Endothelial cell of umbilical vein (primary cell): ENCODE measurements at regions not wholly inside any gene's neighbourhood (a gene's known extent, or its start where the extent isn't known, plus 50 kb on each side); places are given as distances from the start of the nearest gene placed in this dataset.

Experiments used
- BruUV-seq: library from RNA; stranded (reverse); fragments of 400-500 nt; replicated peaks from 2 replicates; lab custom pipeline; 2021; lab: Mats Ljungman, UMichigan
- CTCF ChIA-PET: fragments of 300-600, 350-600 bp; sonication (Branson Sonifier 250); formaldehyde crosslinking; loops from one replicate; lab custom pipeline; 2021; ENCODE audit warnings: antibody characterized with exemption, inconsistent platforms; lab: Charles Lee
- POLR2A ChIA-PET: fragments of 300-600, 350-600 bp; sonication (Branson Sonifier 250); formaldehyde crosslinking; loops from one replicate; lab custom pipeline; 2021; ENCODE audit warnings: antibody characterized with exemption, inconsistent platforms; lab: Charles Lee
- DNase-seq: peaks from one replicate; pipeline ENCODE4 v3.0.0-alpha.2; 2011; ENCODE audit warnings: low read depth, low spot score
- FAIRE-seq: peaks from 2 replicates; lab custom pipeline; 2011; peaks lifted over from hg19 to GRCh38; lab: Jason Lieb, UNC
- H2AFZ ChIP-seq: 2 replicates; pipeline ENCODE4 v1.6.0; 2012; ENCODE audit warnings: low read depth, low read length, control low read depth, inconsistent platforms
- H3K27ac ChIP-seq: 2 replicates; pipeline ENCODE4 v1.5.1; 2011; ENCODE audit warnings: low read depth, mild to moderate bottlenecking, control low read depth, low read length, moderate library complexity; ENCODE audit not compliant: insufficient read depth
- H3K27me3 ChIP-seq, 2 experiments: 2 replicates each; pipeline versions ENCODE4 v1.6.0 to v1.6.1; 2011; ENCODE audit warnings: low read length in 2 of 2, mixed read lengths in 1 of 2; ENCODE audit not compliant: control insufficient read depth in 2 of 2, insufficient read depth in 2 of 2
- H3K36me3 ChIP-seq, 2 experiments: 2 replicates in 1 of 2; 3 replicates in 1 of 2; pipeline ENCODE4 v1.5.1; 2011; ENCODE audit warnings: low read length in 2 of 2, mild to moderate bottlenecking in 1 of 2, moderate library complexity in 1 of 2; ENCODE audit not compliant: control insufficient read depth in 2 of 2, insufficient read depth in 2 of 2; ENCODE audit errors: extremely low read depth in 1 of 2
- H3K4me1 ChIP-seq: 3 replicates; pipeline ENCODE4 v1.5.1; 2011; ENCODE audit warnings: mild to moderate bottlenecking, low read length; ENCODE audit not compliant: control insufficient read depth, insufficient read depth; ENCODE audit errors: extremely low read depth
- H3K4me2 ChIP-seq: 2 replicates; pipeline ENCODE4 v1.6.1; 2011; ENCODE audit warnings: low read length, control low read depth, mixed read lengths; ENCODE audit not compliant: insufficient read depth
- H3K4me3 ChIP-seq, 3 experiments: fragments of 200-600 bp in 1 of 3; sonication (generic), shearing (Covaris generic) in 1 of 3; replicated peaks in 1 of 3; 2 replicates each; pipeline ENCODE4 v1.5.1; 2011 to 2016; ENCODE audit warnings: control low read depth in 3 of 3, low read length in 3 of 3, mild to moderate bottlenecking in 2 of 3, inconsistent platforms in 1 of 3, low read depth in 1 of 3, moderate library complexity in 1 of 3; ENCODE audit not compliant: insufficient read depth in 1 of 3
- H3K79me2 ChIP-seq: 2 replicates; pipeline ENCODE4 v1.6.0; 2012; ENCODE audit warnings: low read length, inconsistent platforms; ENCODE audit not compliant: control insufficient read depth, insufficient read depth
- H3K9ac ChIP-seq: replicated peaks from 2 replicates; pipeline ENCODE3; 2011; ENCODE audit warnings: low read length, control low read depth; ENCODE audit not compliant: insufficient read depth; ENCODE audit errors: extremely low read depth
- H3K9me1 ChIP-seq: replicated peaks from 3 replicates; pipeline ENCODE4 v1.6.0; 2011; ENCODE audit warnings: mild to moderate bottlenecking, low read length; ENCODE audit not compliant: control insufficient read depth, insufficient read depth; ENCODE audit errors: extremely low read depth
- H3K9me3 ChIP-seq: replicated peaks from 2 replicates; pipeline ENCODE4 v1.5.1; 2012; ENCODE audit warnings: low read length, inconsistent platforms; ENCODE audit not compliant: control insufficient read depth, insufficient read depth
- H4K20me1 ChIP-seq: replicated peaks from 2 replicates; pipeline ENCODE3; 2011; ENCODE audit warnings: mild to moderate bottlenecking, low read length; ENCODE audit not compliant: control insufficient read depth, insufficient read depth; ENCODE audit errors: extremely low read depth
- CTCF ChIP-seq, 2 donors: IDR thresholded peaks; 1 replicate in 1 of 2; 2 replicates in 1 of 2; pipeline ENCODE4 v1.5.1; 2011; ENCODE audit warnings: low read length in 2 of 2, mild to moderate bottlenecking in 2 of 2, moderate library complexity in 2 of 2, control low read depth in 1 of 2, inconsistent platforms in 1 of 2, low read depth in 1 of 2; ENCODE audit not compliant: insufficient read depth in 1 of 2; ENCODE audit errors: extremely low read depth in 1 of 2
- EZH2 ChIP-seq: IDR thresholded peaks from 2 replicates; pipeline ENCODE4 v1.6.1; 2012; ENCODE audit warnings: borderline replicate concordance, low read depth, mild to moderate bottlenecking, moderate library complexity, low read length, inconsistent platforms; ENCODE audit not compliant: severe bottlenecking
- FOS ChIP-seq: IDR thresholded peaks from 2 replicates; pipeline ENCODE4 v1.6.1; 2011; ENCODE audit warnings: mild to moderate bottlenecking, low read length, moderate library complexity, borderline replicate concordance; ENCODE audit not compliant: insufficient read depth
- GATA2 ChIP-seq: IDR thresholded peaks from 2 replicates; pipeline ENCODE4 v1.7.0; 2011; ENCODE audit warnings: low read depth, mild to moderate bottlenecking, moderate library complexity, mixed read lengths, low read length; ENCODE audit not compliant: insufficient read length, insufficient read depth
- JUN ChIP-seq: IDR thresholded peaks from 2 replicates; pipeline ENCODE4 v1.6.1; 2011; ENCODE audit warnings: borderline replicate concordance, low read depth; ENCODE audit not compliant: insufficient read length, insufficient read depth
- MAX ChIP-seq: IDR thresholded peaks from 2 replicates; pipeline ENCODE4 v1.6.1; 2011; ENCODE audit not compliant: insufficient read depth, insufficient read length
- MYC ChIP-seq: IDR thresholded peaks from one replicate; pipeline ENCODE4 v1.6.1; 2011; ENCODE audit warnings: mild to moderate bottlenecking, low read depth, low read length
- POLR2A ChIP-seq: IDR thresholded peaks from 2 replicates; pipeline ENCODE4 v1.6.1; 2012; ENCODE audit warnings: low read depth, mild to moderate bottlenecking, control low read depth, low read length
- POLR2AphosphoS5 ChIP-seq: IDR thresholded peaks from 2 replicates; pipeline ENCODE4 v1.6.1; 2012; ENCODE audit warnings: low read depth, mild to moderate bottlenecking, control low read depth, low read length, moderate library complexity; ENCODE audit not compliant: insufficient read depth
- dilution Hi-C: fragments of 300-500 bp; cut with MboI; formaldehyde crosslinking; loops from one replicate; pipeline ENCODE4 v1.15.0; 2019; ENCODE audit warnings: low sequenced_read_pairs; ENCODE audit not compliant: extremely low pct_ligation_motif_present
- intact Hi-C: fragments of 100-400 bp; cut with micrococcal nuclease; formaldehyde crosslinking; loops from one replicate; pipeline ENCODE4 v1.10.0; 2022

GRCh38 chrX:127732709-127733108 is 319.5 kb downstream of the ACTRT1 start:
- CTCF ChIA-PET: no interaction called here
- intact Hi-C loops: no loop called here

More at GRCh38 chrX:127732709-127733108, 319.5 kb downstream of the ACTRT1 start:
- H2AFZ ChIP-seq: no peak overlapping the region
- TF ChIP-seq GATA2 (no peak), EZH2 (no peak), MYC (no peak), POLR2AphosphoS5 (no peak), CTCF (IDR thresholded peaks at IDR 0.05; ENCODE audit: extremely low read depth in 1 of 2, insufficient read depth in 1 of 2, low read depth in 1 of 2, low read length in 2 of 2) (no peak), JUN (no peak), FOS (no peak), POLR2A (no peak), MAX (no peak)
- H3K79me2 ChIP-seq: no peaks in the 10 kb centered on the region
- no peaks in the 10 kb centered on the region for H3K4me1 ChIP-seq
- FAIRE-seq: no peak
- dilution Hi-C loops: no loop called here
- no peak overlapping the region for H3K27ac ChIP-seq
- no peak overlapping the region for H3K9ac ChIP-seq
- no peak overlapping the region for H3K4me3 ChIP-seq
- no peaks in the 10 kb centered on the region for H3K9me3 ChIP-seq
- H3K9me1 ChIP-seq: no peaks in the 10 kb centered on the region
- H4K20me1 ChIP-seq: no peaks in the 10 kb centered on the region
- no peak overlapping the region for H3K4me2 ChIP-seq
- no peaks in the 10 kb centered on the region for H3K27me3 ChIP-seq
- no peak for DNase-seq
- H3K36me3 ChIP-seq: no peaks in the 10 kb centered on the region
- POLR2A ChIA-PET: no interaction called here
- BruUV-seq: no TSS peak
